CD4-positive, alpha-beta T cell treated with Interleukin-4 for 4 hours (primary cell): ENCODE measurements at regions not wholly inside any gene's neighbourhood (a gene's known extent, or its start where the extent isn't known, plus 50 kb on each side); places are given as distances from the start of the nearest gene placed in this dataset.

Experiments used
- DNase-seq: peaks from one replicate; pipeline ENCODE4 v3.0.0-alpha.2; 2020

DNA sequence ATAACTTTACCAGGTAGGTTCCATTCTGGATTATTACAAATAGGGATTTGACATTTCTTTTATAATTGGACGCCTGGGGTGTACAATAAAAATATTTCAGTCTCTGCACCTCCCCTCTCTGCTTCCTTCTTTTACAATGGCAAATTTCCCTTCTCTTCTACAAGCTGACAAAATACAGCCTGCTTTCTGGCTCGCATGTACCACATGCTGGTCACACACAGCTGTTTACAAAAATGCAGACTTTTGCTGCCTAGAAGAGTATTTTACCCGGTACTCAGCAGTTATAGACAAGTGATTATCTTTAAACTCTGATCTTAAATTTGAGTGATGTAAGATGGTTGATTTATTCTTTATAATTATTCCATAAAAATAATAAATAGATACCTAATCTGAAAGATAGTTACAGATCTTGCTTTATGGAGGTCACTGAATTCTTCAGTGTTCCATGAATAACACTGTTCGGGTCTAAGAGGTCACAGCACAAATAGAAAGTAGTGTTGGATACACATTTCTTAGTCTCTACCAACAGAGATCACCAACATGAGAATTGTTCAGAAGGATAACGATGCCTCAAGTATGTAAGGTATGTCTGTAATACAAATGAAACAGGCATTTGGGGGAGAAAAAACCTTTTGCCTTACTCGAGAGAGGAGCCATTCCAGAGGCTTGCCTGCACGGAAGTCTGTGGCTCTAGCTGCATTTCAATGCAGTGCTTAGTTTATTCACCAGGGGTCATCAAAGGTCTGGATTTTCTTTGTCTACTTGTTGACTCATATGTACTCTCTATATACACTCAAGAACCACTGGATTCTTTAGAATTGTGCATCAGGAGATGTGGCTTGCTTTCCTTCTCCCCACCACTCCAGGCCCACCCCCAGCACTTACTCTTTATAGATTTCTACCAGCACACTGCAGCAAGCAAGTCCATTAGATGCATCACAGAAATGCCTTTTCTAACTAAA lies 206.6 kb upstream of the RFX3 start:
- peak; percentile 57 for DNase-seq

DNA sequence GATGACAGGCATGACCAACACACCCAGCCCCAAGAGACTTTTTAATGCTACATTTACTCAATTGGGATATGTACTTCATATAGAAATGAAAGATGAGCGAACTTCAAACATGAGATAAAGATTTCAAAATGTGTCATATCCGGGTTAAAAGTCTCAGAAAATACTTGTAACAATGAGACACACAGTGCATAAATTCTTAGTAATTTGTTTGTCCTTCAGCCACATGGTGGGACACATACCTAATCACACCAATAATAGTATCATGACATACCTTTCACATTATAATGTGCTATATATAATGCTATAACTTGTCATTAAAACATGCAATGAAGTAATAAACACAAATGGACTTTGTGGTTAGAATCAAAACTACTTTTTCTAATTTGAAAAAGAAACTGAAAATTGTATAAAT lies 204.7 kb upstream of the RFX3 start:
- DNase-seq: no peak

DNA sequence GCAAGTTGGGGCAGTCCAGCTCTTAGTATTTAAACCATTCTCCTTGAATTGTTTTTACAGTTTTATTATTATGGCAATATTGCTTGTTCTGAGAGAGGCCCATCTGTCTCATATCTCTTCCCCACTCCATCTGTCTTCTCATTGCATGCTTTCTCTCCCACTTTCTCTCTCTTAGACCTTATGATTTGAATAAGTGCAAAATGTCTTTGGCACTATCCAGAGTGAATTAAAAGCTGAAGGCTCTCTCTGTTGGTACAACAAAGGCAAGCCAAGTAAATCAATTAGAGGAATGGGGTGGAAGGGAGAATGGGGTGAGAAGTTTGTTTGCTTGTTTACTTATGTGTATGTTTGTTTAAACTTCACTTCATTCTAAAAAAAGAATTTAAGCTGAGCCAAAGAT lies 195.3 kb upstream of the RFX3 start:
- DNase-seq: no peak

DNA sequence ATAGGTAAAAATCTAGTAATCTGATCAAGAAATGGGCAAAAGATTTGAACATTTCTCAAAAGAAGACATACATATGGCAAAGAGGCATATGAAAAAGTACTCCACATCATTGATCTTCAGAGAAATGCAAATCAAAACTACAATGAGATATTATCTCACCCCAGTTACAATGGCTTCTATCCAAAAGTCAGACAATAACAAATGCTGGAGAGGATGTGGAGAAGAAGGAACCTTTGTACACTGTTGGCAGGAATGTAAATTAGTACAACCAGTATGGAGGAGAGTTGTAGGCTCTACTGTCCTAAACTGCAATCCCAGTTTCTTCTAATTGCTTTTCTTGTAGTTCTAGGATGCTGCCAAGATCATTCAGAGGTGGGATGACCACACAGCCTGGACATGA lies 193.5 kb upstream of the RFX3 start:
- DNase-seq: no peak

DNA sequence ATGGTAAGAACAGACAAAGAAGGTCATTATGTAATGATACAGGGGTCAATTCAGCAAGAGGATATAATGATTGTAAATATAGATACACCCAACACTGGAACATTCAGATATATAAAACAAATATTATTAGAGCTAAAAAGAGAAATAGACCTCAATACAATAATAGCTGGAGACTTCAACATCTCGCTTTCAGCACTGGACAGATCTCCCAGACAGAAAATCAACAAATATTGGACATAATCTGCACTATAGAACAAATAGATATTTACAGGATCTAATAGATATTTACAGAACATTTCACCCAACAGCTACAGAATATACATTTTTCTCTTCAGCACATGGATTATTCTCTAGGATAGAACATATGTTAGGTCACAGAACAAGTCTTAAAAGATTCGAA lies 190.6 kb upstream of the RFX3 start:
- no peak for DNase-seq

DNA sequence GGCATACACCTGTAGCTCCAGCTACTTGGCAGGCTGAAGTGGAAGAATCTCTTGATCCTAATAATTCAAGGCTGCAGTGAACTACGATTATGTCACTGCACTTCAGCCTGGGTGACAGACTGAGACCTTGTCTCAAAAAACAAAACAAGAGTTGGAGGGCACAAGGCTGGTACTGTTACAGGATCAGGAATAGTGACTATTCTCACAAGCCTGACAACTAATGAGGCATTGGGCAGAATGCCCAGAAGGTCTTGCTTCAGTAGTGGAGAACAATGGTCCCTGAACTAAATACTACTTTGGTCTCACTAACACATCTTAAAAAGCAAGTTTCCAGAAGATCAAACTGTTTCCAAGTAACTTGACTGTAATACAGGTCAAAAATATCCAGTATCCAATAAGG lies 182.9 kb upstream of the RFX3 start:
- DNase-seq: no peak

DNA sequence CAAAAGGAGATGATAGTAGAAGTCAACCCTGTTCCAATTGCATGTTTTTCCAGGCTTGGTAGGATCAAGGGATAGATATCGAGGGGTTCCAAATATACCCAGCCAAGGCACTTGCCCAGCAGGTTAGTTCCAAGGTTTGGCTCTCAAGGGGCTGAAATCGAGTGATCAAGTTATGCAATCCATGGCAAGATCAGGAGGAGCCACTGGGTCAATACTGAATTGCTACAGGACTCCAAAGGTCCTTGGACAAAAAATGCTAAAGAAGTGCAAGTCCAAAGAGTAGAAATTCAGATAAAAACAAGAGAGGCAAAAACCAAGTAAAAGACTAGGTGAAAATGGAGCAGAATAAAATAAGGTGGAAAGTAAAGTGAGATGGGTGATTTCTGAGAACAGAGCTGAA lies 179.1 kb upstream of the RFX3 start:
- DNase-seq: no peak

DNA sequence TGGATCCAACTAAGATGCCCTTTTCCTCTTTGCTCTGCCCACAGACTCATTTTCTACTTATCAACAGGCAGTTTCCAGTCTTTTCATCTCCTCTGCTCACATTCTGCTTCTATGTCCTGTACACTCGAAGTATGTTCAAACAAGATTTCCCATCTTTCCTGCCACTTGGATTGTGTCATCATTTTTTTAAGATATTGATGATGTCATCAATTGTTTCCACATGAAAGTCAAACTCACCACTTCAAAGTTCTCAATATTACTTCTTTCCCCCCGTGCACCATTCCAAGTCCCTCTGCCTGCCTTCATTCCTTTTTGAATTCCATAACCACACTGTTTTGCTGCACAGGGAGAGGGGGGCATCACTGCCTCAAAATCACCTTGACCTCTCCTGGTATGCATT lies 175.0 kb upstream of the RFX3 start:
- DNase-seq: no peak

DNA sequence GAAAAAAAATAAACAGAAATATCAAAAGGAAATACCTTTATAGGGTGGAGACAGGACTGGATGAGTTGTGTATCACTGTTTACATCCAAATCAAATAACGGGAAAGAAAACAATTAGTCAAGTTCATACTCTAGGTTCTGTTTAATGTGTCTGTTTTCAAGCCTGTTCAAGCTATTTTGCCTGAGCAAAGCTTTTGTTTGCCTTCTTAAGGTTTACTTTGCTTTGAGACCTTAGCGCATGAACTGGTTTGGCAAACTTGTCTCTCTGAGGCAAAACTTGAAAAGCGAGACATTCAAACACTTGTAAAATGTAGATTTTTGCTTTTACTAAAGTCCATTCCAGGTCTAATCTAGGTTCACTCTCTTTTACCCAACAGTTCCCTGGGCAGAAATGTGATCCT lies 174.1 kb upstream of the RFX3 start:
- DNase-seq: no peak

DNA sequence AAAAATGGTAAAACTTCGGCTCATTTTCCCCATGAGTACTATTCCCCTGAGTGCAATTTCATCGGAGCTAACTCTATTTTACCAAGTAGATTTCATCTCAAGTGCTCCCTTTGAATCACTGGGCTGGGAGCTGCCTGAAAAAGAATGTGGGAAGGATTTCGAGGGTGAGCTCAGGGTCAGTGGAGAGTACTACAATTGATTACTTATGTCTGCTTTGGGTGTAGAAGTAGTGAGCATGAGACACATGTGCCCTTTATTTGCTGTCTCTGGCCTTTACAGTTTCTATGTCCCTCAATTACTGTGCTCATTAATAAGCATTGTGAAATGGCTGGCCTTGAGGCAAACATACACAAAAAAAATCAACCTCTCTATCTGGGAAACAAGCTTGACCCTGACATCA lies 172.7 kb upstream of the RFX3 start:
- no peak for DNase-seq

DNA sequence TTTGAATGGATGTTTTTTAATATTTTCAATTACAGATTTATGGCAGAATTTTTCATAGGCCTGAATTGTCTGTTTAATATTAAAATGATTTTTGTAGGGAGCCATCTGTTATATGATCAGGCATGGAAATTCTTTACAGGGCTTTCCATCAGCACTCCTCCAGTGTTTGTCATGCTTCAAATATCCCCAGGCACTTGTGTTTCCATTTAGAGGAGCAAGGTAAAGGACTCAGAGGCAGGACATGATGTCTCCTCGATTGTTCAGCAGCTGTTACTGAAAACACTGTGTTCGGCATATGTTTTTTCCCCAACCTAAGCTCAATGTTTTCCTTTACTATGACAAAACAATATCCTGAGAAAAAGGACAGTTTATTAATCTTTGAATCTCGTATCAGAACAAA lies 172.3 kb upstream of the RFX3 start:
- DNase-seq: no peak

DNA sequence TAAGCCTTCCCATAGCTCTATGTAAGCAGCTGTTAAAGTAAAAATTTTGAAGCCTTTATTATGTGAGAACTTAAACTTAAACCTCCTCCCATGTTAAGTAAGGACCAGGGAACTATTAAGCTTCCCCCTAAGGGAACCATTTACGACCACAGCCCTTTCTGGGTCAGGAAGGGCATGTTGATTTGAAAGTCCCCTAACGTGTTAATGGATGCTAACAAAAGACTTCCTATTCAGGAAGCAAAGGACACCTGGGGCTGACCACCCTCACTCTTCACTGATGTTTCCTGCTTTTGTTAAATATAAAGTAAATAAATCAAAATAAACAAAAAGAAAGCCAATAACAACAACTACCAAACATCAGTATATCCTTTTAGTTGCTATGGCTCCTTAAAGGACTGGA lies 170.6 kb upstream of the RFX3 start:
- DNase-seq: no peak

DNA sequence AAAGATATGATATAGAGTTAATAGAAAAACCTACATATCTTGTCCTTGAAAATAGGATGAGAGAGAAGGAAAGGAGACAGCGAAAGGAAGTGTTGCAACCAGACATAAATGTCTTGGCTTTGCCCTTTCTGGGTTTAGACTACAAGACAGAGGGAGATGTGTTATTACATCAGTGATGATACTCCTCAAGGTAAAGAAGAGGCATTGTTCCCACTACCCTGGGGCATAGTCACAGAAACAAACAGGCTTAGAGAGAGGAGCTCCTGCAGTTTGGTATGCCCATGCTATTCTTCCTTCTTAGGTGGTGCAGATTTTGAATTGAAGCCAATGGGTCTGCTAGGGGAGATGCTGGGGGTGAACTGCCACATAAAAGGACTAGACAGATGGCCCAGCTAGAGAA lies 166.8 kb upstream of the RFX3 start:
- DNase-seq: no peak

DNA sequence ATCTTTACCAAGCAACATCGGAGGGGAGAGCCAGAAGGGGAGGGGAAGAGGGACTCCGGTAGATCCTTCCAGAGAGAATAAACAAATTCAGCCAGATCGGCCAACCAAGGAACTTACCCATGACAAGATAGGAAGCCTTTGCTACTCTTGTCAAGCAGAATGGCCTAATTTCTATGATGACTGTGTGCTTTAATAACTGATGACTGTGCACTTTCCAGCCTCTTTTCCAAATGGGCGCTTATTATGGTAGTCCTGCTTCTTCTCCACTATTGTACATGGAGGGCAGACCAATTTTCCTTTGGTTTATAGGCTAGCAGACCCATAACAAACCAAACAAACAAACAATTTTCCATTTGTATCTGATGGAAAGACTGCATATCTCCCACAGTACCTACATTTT lies 163.8 kb upstream of the RFX3 start:
- no peak for DNase-seq

DNA sequence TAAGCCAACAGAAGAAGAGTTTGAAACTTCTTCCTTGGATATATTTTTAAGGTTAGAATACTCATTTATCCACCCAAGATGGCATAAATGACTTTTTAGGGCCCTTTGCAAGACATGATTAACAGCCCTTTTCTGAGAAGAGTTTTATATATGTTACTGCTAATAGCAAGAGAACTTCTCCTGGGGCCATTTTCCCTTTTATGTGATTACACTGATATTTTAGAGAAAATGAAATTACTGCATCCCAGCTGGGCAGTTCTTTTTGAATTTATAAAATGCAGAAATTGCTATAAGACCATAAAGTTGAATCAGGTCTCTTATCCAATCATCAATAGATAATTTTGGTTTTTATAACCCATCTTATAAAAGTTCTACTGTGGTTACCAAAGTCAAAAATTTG lies 161.3 kb upstream of the RFX3 start:
- DNase-seq: no peak

DNA sequence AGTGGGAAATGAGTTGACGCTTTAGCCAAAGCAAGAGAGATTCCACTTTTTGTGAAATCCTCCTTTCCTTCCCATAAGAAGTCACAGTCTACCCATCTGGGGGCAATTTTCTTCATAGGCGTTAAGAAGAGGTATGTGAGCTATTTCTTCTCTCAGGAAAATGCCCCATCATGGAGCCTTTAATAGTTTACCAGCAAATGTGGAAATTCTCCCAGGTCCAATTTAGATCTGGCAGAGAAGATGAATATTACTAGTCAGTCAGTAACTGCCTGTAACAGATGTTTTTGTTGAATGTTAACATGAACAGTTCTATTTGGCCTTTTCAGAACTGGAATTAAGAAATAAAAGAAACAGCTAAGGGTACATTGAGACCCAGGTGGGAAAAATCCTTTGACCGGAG lies 156.4 kb upstream of the RFX3 start:
- no peak for DNase-seq

DNA sequence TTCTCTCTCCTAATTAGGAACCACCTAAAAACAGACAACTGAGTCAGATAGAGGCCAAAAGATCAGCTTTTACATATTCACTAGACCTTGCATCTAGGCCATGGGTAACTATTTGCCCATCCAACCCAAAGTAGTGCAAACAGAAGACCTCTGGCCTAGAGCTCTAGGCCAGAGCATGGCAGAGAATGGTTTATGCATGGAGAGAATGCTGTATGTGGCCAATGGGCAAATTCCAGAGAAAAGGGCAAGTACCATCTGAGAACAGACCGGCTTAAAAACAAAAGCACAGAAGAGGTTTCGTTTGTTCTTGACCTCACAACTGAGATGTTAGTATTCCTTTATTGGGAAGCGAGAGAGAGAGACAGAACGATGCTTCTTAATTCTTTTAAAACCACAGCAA lies 151.7 kb upstream of the RFX3 start:
- no peak for DNase-seq

DNA sequence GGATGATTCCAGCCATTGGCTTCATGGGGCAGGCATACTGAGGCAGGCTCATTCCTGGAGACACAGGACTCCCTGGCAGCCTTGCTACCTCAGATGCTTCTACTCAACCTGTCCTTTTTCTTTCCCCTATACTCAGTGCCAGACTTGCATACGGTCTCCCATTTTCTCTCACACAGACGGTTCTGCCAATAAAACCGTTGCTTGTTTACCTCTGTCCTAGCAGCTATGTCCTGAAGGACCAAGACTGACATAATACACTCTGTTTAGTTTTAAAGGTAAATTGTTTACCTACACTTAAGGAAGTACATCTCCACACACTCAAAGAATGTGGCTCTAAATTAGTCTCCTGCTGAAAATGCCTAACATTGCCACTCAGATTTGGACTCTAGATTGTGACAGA lies 151.0 kb upstream of the RFX3 start:
- DNase-seq: no peak

DNA sequence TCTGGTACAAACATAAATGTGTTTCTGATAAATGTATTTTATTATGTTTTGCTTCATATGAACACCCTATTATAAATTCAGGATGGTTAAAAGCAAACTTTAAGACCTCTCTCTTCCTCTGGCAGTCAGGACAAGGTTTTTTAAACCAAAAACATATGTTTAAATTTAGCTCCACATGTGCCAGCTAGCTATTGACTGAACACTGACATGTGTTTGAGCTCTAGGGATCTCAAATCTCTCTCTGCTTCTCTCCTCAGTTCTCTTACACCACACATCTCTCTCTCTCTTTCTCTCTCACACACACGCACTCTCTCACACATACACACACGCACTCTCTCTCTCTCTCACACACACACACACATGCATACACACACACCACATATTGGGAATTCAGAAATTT lies 150.1 kb upstream of the RFX3 start:
- DNase-seq: no peak

DNA sequence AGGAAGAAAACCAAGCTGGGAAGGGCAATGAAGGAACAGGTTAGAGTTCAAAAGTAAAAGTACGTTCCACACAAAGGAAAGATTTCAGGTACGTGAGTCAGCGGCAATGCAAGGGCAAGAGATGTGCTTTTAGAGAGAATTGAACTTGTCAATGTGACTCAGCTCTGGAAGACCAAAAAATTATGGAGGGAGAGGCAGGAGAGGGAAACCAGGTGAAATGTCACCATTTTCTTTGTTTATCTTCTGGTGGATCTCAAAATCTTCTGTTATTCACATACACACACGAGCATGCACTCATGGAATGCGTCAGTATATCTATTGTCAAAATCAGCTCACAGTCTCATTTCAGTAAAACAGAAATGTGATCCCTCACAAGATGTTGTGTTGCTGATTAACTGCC lies 148.8 kb upstream of the RFX3 start:
- DNase-seq: no peak

DNA sequence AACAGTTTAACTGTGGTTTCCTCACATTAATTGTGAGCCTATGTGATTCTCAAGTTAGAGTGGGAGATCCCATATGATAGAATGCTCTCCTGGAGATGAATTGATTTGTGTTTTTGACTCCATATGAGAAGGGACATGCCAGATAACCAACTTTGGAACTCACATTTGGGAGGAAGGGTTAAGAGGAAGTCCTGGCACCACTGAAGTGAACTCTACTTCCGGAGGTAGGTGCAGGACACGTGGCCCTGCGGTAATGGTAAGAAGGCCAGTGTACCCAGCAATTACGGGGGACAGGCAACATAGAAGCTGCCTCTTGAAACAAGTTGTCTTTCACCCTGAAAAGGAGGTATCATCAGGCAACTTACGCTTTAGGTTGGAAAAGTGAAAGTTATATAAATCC lies 146.6 kb upstream of the RFX3 start:
- DNase-seq: no peak

DNA sequence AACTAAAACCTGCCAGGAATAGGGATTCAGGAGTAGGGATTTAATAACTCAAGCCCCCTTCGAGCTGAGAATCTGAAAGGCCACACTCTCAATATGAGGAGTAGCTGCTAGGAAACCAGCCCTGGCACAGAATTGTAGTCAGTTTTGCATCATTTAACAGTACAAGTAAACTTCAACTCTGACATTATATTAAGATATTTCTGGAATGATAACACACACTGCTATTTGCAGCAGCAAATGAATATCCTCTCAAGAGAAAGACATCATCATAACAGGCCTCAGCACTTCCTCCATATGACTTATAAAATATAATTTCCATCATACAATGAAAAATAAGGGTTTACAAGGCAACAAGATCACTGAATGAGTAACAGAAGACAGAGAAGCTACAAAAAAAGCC lies 138.2 kb upstream of the RFX3 start:
- no peak for DNase-seq

DNA sequence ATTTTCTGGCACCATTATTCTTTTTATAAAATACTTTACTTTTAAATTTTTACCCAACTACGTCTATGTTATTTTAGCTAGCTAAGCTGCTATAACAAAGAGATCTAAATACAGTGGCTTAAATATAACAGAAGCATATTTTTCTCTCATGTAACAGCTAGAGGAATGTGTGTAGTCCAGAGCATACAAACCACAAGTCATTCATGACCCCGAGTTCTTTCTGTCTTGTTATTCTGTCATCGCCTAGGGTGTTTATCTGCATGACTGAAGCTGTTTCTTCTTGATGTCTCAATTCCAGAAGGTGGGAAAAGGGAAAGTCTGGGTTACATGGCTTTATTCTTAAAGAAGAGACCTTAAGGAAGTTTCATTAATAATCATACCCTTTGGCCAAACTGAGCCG lies 136.9 kb upstream of the RFX3 start:
- no peak for DNase-seq

DNA sequence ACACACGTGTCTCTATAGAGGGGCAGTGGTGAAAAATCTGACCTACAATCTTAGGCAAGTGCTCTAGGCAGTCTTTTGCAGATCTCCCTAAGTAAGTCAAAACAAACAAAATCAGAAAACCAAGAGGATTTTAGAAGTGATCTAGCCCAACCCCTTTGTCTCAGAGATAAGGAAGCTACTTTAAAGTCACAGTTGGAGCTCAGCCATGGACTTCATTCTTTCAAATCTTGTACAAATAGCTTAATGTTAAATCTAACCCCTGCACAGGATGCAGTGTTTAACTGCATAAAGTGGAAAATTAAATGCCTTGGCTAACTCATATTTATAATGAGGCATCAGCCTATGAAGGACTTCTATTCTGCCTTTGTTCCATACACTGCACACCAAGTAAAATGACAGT lies 135.1 kb upstream of the RFX3 start:
- DNase-seq: no peak

DNA sequence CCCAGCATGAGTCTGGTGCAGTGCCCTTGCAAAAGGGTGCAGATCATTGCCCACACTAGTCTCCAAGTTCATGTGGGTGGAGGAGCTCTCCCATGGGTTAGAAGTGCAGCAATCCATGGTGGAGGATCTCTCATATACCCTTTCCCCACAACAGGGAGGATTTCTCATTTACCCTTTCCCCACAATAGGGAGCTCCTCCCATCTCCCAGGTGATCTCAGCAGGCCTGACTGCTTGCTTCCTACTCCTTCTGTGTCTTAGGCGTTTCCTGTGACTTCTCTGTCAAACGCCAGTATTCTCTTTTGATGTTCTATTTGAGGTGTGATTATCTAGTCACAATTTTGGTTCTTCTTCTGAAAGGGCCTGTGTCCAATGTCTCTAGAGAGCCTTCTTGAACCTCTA lies 133.8 kb upstream of the RFX3 start:
- DNase-seq: no peak
